Right lobe of liver (tissue), 4 donors: ENCODE measurements at regions not wholly inside any gene's neighbourhood (a gene's known extent, or its start where the extent isn't known, plus 50 kb on each side); places are given as distances from the start of the nearest gene placed in this dataset.

Experiments
- POLR2A ChIP-seq: fragments of 450-650 bp; IDR thresholded peaks from one replicate; pipeline ENCODE4 v1.6.1; 2017; ENCODE audit warnings: antibody characterized with exemption, mild to moderate bottlenecking
- TF ChIP-seq, protein P1 (sequence below), 4 donors: fragments of 200-600 bp in 3 of 4; fragments of 450-650 bp in 1 of 4; IDR thresholded peaks; one replicate each; pipeline versions ENCODE4 v1.5.1 to v1.8.0; 2016 to 2022; ENCODE audit warnings: antibody characterized with exemption in 4 of 4, mild to moderate bottlenecking in 2 of 4
- donor health status: DM: no; HTN: no; CAD: no.
- donor health status: DM: no; HTN: no; CAD: no.
- donor health status: DM: no; HTN: yes; CAD: no.

DNA sequence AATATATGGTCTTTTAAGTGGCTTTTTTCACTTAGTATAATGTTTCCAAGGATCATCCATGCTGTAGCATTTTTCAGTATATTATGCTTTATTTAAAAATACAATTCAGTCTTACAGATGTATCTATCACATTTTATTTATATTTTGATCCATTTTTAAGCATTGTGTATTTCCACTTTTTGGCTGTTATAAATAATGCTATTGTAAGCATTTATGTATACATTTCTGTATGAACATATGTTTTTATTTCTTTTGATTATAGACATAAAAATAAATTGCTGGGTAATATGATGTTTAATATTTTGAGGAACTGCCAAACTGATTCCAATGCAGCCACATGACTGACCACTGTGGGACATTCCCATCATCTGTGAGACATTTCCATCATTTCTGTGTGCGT lies 1662.0 kb downstream of the REEP3 start:
- TF ChIP-seq, protein P1, sequence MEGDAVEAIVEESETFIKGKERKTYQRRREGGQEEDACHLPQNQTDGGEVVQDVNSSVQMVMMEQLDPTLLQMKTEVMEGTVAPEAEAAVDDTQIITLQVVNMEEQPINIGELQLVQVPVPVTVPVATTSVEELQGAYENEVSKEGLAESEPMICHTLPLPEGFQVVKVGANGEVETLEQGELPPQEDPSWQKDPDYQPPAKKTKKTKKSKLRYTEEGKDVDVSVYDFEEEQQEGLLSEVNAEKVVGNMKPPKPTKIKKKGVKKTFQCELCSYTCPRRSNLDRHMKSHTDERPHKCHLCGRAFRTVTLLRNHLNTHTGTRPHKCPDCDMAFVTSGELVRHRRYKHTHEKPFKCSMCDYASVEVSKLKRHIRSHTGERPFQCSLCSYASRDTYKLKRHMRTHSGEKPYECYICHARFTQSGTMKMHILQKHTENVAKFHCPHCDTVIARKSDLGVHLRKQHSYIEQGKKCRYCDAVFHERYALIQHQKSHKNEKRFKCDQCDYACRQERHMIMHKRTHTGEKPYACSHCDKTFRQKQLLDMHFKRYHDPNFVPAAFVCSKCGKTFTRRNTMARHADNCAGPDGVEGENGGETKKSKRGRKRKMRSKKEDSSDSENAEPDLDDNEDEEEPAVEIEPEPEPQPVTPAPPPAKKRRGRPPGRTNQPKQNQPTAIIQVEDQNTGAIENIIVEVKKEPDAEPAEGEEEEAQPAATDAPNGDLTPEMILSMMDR (IDR thresholded peaks at IDR 0.05) = no peak
- no peak for TF ChIP-seq POLR2A
